Epithelial cell of esophagus (primary cell): ENCODE measurements at regions not wholly inside any gene's neighbourhood (a gene's known extent, or its start where the extent isn't known, plus 50 kb on each side); places are given as distances from the start of the nearest gene placed in this dataset.

Experiments used
- DNase-seq: peaks from one replicate; pipeline ENCODE4 v3.0.0; 2010; ENCODE audit warnings: low read depth
- H3K4me3 ChIP-seq: 2 replicates; pipeline ENCODE4 v1.5.1; 2011; ENCODE audit warnings: mild to moderate bottlenecking, low read length, control low read depth
- TF ChIP-seq, protein P1 (sequence below): IDR thresholded peaks from 2 replicates; pipeline ENCODE4 v1.5.1; 2011; ENCODE audit warnings: low read depth, mild to moderate bottlenecking, low read length, control low read depth, inconsistent platforms; ENCODE audit not compliant: insufficient read depth; ENCODE audit errors: missing control alignments

DNA sequence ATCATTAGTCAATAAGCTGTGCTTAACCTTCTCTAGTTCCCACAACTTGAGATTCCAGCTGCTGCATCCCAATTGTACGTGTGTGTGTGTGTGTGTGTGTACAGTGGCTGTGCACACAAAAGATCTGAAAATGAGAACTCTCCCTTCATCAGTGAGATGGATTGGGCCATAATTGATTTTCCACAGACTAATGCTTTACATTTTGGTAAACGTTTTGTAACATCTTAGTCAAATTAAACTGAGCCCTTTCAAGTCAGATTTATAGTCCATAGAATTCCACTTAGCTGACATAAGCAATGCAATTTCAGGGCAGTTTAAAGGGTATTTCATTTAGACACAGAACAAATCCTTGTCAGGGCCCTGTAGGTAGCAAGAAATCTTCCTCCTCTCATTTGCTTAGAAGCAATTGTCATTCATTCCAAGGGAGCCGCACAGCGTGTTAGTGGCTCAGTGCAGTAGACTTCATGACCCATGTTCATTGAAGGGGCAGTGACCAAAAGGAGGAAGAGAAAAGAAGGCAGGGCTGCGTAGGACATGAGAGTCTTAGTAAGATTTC is 1123.5 kb upstream of the AUTS2 start:
- DNase-seq = no peak
- H3K4me3 ChIP-seq = no peak overlapping the region
- TF ChIP-seq, protein P1, sequence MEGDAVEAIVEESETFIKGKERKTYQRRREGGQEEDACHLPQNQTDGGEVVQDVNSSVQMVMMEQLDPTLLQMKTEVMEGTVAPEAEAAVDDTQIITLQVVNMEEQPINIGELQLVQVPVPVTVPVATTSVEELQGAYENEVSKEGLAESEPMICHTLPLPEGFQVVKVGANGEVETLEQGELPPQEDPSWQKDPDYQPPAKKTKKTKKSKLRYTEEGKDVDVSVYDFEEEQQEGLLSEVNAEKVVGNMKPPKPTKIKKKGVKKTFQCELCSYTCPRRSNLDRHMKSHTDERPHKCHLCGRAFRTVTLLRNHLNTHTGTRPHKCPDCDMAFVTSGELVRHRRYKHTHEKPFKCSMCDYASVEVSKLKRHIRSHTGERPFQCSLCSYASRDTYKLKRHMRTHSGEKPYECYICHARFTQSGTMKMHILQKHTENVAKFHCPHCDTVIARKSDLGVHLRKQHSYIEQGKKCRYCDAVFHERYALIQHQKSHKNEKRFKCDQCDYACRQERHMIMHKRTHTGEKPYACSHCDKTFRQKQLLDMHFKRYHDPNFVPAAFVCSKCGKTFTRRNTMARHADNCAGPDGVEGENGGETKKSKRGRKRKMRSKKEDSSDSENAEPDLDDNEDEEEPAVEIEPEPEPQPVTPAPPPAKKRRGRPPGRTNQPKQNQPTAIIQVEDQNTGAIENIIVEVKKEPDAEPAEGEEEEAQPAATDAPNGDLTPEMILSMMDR = no peak

DNA sequence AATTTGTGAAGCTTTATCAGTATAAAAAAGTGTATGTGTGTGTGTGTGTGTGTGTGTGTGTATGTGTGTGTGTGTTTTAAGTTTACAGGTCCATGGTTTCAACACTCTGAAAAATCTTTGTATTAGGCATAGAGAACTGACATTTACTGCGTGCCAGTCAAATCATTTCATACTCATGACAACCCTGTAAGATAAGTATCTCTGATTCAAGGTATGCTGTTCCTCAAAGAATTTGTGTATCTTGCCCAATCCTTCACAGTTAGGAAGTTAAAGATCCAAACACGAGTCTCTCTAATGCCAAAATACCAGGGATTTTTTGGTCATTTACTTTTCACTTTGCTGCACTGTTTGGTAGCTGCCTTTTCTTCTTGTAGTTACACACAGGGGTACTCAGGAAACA is 1121.3 kb upstream of the AUTS2 start:
- no peak overlapping the region for H3K4me3 ChIP-seq
- DNase-seq = no peak
- TF ChIP-seq, protein P1 = no peak

DNA sequence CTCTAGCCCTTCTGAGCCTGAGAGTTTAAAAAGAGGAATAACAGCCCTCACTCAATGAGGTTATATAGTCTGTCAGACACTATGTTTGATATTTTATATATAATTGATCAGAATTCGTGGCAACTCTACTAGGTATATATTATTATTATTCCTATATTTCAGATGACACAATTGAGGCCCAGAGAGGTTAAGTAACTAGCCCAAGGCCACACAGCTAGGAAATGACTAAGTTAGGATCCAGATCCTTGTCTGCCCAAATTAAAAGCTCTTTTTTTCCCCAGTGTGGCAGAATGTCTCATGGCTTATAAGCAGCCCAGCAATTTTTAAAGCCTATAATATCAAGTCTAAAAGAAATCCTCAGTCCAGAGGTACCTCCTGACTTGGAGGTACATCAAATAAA is 1119.9 kb upstream of the AUTS2 start:
- no peak for DNase-seq
- TF ChIP-seq, protein P1 = no peak
- H3K4me3 ChIP-seq = no peak overlapping the region

DNA sequence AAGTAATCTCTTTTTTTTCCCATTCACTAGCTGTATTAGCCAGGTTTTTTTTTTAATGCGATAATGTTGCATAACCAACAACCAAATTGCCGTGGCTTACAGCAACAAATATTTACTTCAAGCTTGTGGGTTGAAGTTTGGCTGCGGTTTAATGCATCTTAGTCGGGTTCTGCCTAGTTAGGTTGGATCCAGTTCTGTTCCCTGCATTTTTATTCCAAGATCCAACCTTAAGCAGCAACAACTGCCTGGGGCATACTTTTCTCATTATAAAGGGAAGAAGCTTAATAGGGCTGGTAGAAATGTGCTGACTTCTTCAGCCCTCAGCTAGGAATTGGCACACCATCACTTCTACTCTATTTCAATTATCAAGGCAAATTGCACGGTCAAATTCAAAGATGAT is 1115.5 kb upstream of the AUTS2 start:
- DNase-seq = no peak
- H3K4me3 ChIP-seq = no peak overlapping the region
- TF ChIP-seq, protein P1 = no peak

DNA sequence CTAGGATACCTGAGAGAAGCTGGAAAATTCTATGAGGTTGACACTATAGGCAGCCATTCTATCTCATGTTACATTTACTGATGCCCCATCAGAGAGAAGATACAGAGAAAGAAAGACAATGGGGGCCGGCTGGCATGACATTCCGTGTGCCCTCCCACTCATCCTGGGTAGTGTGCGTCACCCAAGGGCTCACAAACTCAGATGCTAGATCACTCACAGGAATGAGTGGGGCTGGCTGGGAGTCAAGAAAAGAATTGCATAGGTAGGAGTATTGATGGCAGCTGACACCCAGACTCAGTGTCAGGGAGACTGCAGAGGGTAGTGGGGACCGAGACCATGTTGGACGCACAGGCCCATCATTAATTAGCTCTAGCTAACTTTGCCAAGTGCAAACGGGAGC is 1113.5 kb upstream of the AUTS2 start:
- no peak overlapping the region for H3K4me3 ChIP-seq
- DNase-seq = no peak
- TF ChIP-seq, protein P1 = no peak

DNA sequence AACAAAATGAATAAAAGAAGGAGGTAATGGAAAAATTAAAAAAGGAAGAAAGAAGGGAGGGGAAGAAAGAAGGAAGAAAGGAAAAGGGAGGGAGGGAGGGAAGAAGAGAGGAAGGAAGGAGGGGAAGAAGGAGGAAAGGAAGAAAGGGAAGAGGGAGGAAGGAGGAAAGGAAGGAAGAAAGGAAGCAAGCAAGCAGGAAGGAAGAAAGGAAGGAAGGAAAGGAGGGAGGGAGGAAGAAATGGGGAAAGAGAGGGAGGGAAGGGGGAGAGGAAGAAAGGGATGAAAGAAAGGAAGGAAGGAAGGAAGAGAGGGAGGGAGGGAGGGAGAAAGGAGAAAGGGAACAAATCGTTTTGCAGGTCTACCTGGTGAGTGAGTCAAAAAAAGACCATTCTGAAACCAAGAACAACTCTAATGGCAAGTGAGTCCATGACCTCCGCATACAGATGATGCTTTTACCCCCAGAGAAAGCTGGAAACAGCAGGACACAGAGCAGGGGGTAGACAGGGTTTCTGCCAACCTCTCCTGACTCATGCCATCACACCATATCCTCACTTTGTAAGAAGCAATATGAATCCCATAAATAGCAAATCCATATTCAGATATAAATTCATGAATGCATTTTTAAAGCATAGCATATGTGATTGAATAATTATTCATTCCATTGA is 1112.9 kb upstream of the AUTS2 start:
- no peak overlapping the region for H3K4me3 ChIP-seq
- TF ChIP-seq, protein P1 = no peak
- DNase-seq = no peak

DNA sequence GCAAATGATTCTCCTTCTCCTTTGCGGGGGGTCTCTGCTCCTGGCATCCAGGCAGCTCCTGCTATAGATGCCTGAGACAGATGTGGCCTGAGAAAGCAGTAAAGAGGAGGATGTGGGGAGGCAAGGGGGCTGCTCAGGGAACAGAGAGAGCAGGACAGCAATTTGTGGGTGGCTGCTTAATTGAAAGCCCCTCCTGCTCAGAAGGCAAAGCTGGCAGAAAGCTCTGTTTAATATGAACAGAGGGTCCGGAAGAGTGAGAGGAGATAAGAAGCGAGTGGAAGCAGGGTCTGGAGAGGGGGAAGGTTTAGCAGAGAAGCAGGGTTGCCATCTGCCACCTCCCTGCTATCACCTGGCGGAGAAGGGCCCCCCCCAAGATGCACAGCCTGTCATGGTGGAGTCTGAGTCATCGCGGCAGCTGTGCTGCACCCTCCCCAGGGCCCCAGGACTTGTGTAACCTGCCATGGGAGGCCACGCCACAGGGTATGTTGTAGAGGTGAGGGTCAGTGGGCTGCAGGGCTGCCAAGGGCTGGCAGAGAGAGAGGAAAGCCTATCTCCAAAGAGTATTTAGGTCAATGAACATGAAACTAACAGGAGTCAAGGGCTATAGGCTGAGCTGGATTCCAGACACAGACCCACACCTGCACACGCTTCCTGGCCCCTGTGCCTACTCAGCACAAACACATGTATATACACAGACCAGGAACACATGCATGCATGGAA is 1109.8 kb upstream of the AUTS2 start:
- no peak for DNase-seq
- TF ChIP-seq, protein P1 = no peak
- no peak overlapping the region for H3K4me3 ChIP-seq
